HG03097 (cell line): ENCODE measurements at regions not wholly inside any gene's neighbourhood (a gene's known extent, or its start where the extent isn't known, plus 50 kb on each side); places are given as distances from the start of the nearest gene placed in this dataset.
"Not testable (repeated sequence)": the region's sequence is repeated elsewhere in the genome, so short reads cannot be mapped to it uniquely, and the experiment has no call there.

ENCODE experiments used
- ATAC-seq: cut with Tn5 transposase; IDR thresholded peaks from one replicate; pipeline ENCODE4 v1.9.1; 2021; ENCODE audit not compliant: unreplicated experiment, low FRiP score

GRCh38 chr2:150222379-150222778 lies 265.1 kb downstream of the RND3 start:
- no peak for ATAC-seq

DNA sequence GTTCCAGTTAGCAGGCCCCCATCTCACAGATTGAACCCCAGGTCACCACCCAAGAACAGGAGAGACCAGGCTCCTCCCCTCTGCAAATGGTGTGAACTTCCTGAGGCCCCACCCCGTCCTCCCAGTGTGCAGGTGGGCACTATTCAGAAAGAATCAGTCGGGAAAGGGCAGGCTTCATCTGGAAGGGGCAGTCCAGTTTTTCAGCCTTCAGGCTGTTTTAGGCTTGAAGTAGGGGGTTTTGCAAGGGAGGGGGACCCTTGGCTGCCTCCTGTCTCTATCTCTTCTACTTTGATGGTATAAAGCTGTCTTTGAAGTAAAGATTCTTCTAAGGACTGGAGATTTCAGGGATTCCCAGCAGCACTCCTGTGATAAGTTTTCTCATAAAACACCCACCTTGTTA lies 267.6 kb downstream of the RND3 start:
- no peak for ATAC-seq

DNA sequence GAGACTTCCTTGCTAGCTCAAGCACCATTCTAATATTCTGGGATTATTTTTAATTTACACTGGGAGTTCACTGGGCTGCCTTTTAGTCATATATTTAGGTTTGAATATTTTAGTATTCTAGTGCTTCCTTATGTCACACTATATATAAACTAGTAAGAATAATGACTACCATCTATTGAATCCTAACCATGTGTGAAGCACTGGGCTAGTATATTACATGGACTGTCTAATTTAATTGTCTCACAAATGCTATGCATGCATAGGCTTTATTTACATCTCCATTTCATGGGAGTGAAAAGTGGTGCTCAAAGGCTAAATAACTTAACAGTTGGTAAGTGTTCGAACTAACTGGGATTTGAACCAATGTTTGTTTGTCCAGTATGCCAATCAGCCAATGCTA lies 272.4 kb downstream of the RND3 start:
- no peak for ATAC-seq

- no peak for ATAC-seq
Measured at GRCh38 chr2:150214626-150215025, 272.8 kb downstream of the RND3 start.

DNA sequence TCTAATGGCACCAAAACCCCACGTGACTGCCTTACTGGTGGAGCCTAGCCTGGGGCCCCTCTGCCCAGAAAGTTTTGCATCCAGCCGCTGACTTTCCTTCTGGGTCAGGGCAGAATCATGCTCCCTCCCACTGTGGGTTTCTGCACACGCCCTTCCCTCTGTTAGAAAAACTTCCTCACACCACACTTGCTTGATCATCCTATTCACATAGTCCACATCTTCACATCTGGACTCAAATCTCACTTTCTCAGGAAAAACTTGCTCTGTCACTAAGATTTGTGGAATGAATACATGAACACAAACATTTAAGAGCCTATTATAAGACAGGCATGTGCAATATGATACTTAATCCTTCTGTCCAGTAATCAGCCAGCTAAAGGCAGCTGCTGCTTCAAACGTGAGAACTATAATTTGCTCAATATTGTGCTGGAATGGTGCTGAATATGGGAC lies 274.7 kb downstream of the RND3 start:
- no peak for ATAC-seq

DNA sequence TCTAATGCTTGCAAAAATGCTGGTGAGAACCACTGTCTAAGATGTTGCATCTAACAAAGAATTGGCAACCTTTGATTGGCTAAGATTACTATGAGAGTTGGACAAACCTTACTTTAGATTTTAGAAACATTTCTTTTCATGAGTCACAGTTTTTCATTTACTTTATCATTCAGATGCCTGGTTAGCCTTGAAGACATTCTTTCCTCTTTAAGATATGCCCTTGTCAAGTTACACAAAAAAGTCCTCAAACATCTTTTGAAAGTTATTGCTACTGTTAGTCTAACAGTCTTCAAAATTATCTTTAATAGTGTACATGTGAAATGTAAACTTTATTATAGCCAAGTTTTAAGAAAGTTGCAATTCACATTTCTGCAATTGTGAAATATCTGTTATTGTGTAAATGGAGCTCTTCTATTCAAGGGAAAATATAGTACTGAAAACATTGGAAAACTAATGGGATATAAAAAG lies 276.3 kb downstream of the RND3 start:
- ATAC-seq = no peak

- ATAC-seq = no peak
Measured at GRCh38 chr2:150209746-150210145, 277.7 kb downstream of the RND3 start.

- ATAC-seq = no peak
Measured at GRCh38 chr2:150208689-150209088, 278.8 kb downstream of the RND3 start.

GRCh38 chr2:150207979-150208378 lies 279.5 kb downstream of the RND3 start:
- no peak for ATAC-seq

DNA sequence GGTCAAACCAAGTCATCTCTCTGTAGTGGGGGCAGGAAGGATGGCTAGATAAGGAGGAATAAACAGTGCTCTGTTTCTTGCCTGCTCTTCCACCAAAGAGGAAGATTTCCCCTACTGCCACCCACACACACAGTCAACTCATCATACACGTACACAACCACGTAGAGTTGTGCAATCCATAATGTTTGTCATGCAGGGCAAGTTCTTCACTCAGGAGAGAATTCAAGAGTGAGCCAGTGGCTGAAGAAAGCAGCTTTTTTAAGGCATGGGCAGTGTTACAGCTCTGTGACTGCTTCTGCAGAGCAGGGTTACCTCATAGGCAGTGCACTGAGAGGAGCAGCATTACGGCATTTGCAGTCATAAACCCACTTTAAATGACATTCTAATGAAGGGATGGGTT lies 283.0 kb downstream of the RND3 start:
- ATAC-seq = no peak

DNA sequence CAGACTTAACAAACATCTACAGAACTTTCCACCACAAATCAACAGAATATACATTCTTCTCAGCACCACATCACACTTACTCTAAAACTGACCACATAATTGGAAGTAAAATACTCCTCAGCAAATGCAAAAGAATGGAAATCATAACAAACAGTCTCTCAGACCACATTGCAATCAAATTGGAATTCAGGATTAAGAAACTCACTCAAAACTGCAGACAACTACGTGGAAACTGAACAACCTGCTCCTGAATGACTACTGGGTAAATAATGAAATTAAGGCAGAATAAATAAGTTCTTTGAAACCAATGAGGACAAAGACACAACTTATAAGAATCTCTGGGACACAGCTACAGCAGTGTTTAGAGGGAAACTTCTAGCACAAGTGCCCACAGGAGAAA lies 292.7 kb downstream of the RND3 start:
- not testable (repeated sequence) for ATAC-seq

DNA sequence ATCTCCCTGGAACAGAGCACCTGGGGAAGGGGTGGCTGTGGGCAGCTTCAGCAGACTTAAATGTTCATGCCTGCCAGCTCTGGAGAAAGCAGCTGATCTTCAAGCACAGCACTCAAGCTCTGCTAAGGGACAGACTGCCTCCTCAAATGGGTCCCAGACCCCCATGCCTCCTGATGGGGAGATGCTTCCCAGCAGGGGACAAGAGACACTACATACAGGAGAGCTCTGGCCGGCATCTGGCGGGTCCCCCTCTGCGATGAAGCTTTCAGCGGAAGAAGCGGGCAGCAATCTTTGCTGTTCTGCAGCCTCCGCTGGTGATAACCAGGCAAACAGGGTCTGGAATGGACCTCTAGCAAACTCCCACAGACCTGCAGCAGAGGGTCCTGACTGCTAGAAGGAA lies 294.8 kb downstream of the RND3 start:
- no peak for ATAC-seq

DNA sequence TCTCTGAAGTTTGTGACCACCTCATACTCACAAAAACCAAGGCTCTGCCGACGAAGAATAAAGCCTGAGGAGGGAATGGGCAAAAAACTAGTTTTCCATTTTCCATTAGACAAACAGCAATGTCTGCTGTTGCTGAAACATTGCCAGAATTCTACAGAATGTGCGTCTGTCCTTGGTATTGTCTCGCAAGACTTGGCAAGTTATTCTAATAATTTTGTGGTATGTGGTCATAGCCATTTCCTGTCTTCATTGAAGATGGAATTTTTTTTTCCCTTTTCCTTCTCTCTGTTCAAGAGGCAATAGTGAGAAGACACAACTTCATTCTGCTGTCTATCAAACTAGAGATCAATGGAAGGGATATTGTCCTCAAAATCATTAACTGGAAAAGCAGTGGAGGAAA lies 296.1 kb downstream of the RND3 start:
- no peak for ATAC-seq

DNA sequence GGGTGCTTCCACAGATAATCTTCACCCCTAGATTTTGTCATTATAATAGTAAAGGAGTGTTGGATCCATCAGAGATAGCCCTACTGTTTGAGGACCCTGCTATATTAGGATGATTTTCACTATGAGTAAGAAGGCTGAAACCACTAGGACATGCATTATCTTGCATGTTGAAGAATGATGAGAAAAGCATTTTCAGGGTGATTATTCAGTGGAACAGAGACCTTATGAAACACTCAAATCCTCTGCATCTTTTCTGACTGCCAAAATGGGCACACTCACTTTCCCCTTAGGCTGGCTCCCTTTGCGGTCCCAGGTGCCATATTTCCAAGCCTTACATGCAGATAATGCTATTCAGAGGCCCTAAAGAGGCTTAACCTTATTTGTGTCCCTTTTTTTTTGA lies 296.9 kb downstream of the RND3 start:
- no peak for ATAC-seq

DNA sequence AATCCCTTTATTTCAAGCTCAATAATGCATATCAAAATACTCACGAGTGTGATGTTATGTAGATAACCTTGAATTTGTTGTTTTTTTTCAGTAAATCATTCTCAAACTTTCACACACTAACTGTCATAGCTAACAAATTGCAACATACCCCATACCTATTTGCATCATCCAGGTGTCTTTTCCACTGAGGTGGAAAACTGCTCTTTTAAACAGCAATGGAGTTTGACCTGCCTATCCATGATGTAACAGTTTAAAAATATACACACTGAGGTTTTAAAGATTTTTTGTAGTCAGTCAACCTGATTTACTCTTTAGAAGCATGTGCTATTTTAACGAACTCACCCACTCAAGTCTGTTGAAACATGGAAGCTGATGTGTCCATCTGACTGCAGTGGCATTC lies 298.7 kb downstream of the RND3 start:
- ATAC-seq = no peak

DNA sequence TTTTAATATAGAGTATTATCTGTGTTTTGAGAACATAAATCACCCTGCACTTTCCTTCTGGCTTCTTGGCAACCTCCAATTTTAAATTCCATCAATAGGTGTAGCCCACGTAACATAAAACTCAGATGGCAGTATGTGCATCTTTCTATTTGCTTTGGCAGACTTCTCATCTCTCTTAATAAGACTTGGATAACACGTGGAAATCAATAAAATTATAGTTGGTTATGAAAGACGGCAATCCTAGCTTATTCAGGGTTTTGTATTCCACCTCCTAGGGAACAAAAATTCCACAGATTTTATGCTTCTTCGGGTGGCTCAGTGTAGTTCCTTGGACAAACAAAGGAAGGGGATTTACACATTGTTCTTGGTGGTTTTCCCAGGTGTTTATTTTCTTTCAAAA lies 299.3 kb downstream of the RND3 start:
- no peak for ATAC-seq

GRCh38 chr2:150182566-150183235 lies 304.8 kb downstream of the RND3 start:
- no peak for ATAC-seq

GRCh38 chr2:150178591-150178990 lies 308.9 kb downstream of the RND3 start:
- no peak for ATAC-seq

DNA sequence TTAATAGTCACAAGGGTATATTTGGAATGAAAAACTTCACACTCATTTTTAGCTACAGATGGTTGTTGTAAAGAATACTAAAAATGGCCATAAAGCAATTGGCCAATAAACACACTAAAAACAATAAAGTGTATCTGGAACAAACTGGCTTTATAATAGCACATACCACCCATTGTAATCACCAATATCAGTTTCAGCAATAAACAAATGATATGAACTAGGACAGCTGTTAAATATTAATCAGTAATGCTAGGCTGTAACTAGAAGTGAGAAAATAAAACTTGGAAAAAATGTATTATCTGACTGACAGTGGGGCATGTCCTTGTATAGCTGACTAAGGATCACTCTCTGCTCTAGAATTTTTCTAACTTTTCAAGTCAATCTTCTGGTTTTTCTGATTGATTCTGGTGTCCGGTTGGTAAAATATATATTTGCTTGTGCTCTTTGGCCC lies 312.5 kb downstream of the RND3 start:
- no peak for ATAC-seq

- ATAC-seq = no peak
Measured at GRCh38 chr2:150174056-150174805, 313.2 kb downstream of the RND3 start.

DNA sequence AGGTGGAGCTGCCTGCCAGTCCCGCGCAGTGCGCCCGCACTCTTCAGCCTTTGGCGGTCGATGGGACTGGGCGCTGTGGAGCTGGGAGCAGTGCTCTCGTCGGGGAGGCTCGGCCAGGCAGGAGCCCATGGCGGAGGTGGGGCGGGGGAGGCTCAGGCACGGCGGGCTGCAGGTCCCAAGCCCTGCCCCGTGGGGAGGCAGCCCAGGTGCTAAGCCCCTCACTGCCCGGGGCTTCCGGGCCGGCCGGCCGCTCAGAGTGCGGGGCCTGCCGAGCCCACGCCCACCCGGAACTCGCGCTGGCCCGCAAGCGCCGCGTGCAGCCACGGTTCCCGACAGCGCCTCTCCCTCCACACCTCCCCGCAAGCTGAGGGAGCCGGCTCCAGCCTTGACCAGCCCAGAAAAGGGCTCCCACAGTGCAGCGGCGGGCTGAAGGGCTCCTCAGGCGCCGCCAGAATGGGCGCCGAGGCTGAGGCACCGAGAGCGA lies 316.4 kb downstream of the RND3 start:
- no peak for ATAC-seq

GRCh38 chr2:150169237-150169629 lies 318.2 kb downstream of the RND3 start:
- ATAC-seq = no peak
